Lung (tissue), 11 donors: ENCODE measurements at regions not wholly inside any gene's neighbourhood (a gene's known extent, or its start where the extent isn't known, plus 50 kb on each side); places are given as distances from the start of the nearest gene placed in this dataset.
A peak's percentile ranks its signal among the peaks of the same experiment; 100 is the strongest.

ENCODE experiments used
- ATAC-seq: fragments of 200-7000 bp; cut with Tn5 transposase; one replicate; pipeline ENCODE4 v1.9.1; 2020; ENCODE audit warnings: moderate number of reproducible peaks; ENCODE audit not compliant: insufficient read depth, low FRiP score
- DNase-seq, 3 donors: peaks; one replicate each; pipeline ENCODE4 v3.0.0-alpha.2; 2013 to 2017
- H3K27ac ChIP-seq, 2 donors: one replicate each; pipeline ENCODE4 v1.5.1; 2013; ENCODE audit warnings: mild to moderate bottlenecking in 2 of 2, moderate library complexity in 2 of 2, control low read depth in 1 of 2, inconsistent platforms in 1 of 2, low read depth in 1 of 2, low read length in 1 of 2
- H3K27me3 ChIP-seq, 3 donors: one replicate each; pipeline ENCODE4 v1.5.1; 2013; ENCODE audit warnings: low read length in 2 of 3; ENCODE audit not compliant: control insufficient read depth in 3 of 3, insufficient read depth in 3 of 3
- H3K36me3 ChIP-seq, 4 donors: one replicate each; pipeline ENCODE4 v1.5.1; 2013; ENCODE audit warnings: low read length in 4 of 4, mild to moderate bottlenecking in 1 of 4, moderate library complexity in 1 of 4; ENCODE audit not compliant: control insufficient read depth in 4 of 4, insufficient read depth in 4 of 4
- H3K4me1 ChIP-seq, 5 donors: one replicate each; pipeline ENCODE4 v1.5.1; 2013; ENCODE audit warnings: low read length in 5 of 5, mild to moderate bottlenecking in 2 of 5, moderate library complexity in 1 of 5; ENCODE audit not compliant: control insufficient read depth in 5 of 5, insufficient read depth in 5 of 5
- H3K4me3 ChIP-seq: one replicate; pipeline ENCODE4 v1.5.1; 2013; ENCODE audit warnings: mild to moderate bottlenecking, control low read depth, moderate library complexity
- H3K9ac ChIP-seq, 2 donors: one replicate each; pipeline ENCODE4 v1.5.1; 2013; ENCODE audit warnings: low read length in 2 of 2, control low read depth in 1 of 2; ENCODE audit not compliant: insufficient read depth in 1 of 2
- H3K9me3 ChIP-seq, 4 donors: one replicate each; pipeline ENCODE4 v1.5.1; 2013; ENCODE audit warnings: low read length in 3 of 4, mild to moderate bottlenecking in 1 of 4, moderate library complexity in 1 of 4; ENCODE audit not compliant: control insufficient read depth in 4 of 4, insufficient read depth in 3 of 4
- whole genome bisulfite sequencing, 2 donors: extraction: QIAGEN DNeasy Blood & Tissue Kit; methylation state at CpG; one replicate each; pipeline ENCODE4 v1.1.7; 2013; 5-methylcytosine and 5-hydroxymethylcytosine counted together
- TF ChIP-seq, protein P1 (sequence below): IDR thresholded peaks from 2 replicates; pipeline ENCODE4 v1.5.1; 2012; ENCODE audit warnings: mild to moderate bottlenecking; ENCODE audit errors: control extremely low read depth, extremely low read depth
- donor health status: control.
- donor health status: control.
- donor health status: Bipolar disorder and iron deficiency.
- donor health status: healthy.
- donor health status: DM: yes; HTN: yes; CAD: no.

DNA sequence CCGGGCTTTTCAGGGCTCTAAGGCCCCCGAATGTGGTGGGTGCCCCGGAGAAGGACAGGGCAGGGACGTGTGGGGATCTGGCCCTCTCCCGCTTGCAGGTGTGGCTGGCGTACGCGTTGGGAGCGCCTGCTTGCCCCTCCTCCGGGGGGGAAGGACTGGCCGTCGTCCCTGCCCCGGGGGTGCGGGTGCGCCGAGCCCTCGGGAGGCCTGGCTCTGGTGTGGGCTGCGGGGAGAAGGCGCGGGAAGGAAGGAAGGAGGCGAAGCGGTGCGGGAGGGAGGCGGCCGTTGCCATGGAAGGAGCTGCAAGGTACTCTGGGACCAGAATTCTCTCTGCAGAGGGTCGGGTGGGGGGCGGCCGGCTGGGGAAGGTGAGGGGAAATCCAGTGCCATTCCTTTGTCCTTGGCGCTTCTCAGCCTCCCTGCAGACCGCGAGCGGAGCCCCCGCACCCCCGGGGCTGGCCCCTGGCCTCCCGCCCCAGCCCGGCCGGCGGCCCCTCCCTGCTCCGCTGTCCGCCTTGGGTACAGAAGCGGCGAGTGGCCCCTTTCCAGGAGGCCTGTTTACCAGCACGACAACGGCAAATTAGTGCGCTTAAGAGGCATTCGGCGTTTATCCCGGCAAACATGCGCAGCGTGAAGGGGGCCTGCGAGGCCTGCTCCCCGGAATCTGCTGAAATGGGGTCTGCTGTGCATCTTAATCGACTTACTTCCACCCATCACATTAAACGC lies 67.1 kb upstream of the UNC5A start:
- ATAC-seq (no peak), DNase-seq (peak in 2 of 3 donors; percentile 24 to 49)
- 2 to 5% methylated on average over 47 to 54 of the region's 54 CpGs for WGBS, 2 donors
- H3K27me3 ChIP-seq: peaks cover 0 to 69% (median 54%) of the 10 kb centered on the region in 3 donors
- no peak overlapping the region for H3K27ac ChIP-seq
- H3K36me3 ChIP-seq: no peaks in the 10 kb centered on the region
- no peak overlapping the region for H3K4me3 ChIP-seq
- peaks cover 0 to 11% (median 0%) of the 10 kb centered on the region in 4 donors for H3K9me3 ChIP-seq
- peaks cover 0 to 15% (median 4%) of the 10 kb centered on the region in 5 donors for H3K4me1 ChIP-seq
- TF ChIP-seq, protein P1, sequence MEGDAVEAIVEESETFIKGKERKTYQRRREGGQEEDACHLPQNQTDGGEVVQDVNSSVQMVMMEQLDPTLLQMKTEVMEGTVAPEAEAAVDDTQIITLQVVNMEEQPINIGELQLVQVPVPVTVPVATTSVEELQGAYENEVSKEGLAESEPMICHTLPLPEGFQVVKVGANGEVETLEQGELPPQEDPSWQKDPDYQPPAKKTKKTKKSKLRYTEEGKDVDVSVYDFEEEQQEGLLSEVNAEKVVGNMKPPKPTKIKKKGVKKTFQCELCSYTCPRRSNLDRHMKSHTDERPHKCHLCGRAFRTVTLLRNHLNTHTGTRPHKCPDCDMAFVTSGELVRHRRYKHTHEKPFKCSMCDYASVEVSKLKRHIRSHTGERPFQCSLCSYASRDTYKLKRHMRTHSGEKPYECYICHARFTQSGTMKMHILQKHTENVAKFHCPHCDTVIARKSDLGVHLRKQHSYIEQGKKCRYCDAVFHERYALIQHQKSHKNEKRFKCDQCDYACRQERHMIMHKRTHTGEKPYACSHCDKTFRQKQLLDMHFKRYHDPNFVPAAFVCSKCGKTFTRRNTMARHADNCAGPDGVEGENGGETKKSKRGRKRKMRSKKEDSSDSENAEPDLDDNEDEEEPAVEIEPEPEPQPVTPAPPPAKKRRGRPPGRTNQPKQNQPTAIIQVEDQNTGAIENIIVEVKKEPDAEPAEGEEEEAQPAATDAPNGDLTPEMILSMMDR: no peak
- no peak overlapping the region for H3K9ac ChIP-seq

DNA sequence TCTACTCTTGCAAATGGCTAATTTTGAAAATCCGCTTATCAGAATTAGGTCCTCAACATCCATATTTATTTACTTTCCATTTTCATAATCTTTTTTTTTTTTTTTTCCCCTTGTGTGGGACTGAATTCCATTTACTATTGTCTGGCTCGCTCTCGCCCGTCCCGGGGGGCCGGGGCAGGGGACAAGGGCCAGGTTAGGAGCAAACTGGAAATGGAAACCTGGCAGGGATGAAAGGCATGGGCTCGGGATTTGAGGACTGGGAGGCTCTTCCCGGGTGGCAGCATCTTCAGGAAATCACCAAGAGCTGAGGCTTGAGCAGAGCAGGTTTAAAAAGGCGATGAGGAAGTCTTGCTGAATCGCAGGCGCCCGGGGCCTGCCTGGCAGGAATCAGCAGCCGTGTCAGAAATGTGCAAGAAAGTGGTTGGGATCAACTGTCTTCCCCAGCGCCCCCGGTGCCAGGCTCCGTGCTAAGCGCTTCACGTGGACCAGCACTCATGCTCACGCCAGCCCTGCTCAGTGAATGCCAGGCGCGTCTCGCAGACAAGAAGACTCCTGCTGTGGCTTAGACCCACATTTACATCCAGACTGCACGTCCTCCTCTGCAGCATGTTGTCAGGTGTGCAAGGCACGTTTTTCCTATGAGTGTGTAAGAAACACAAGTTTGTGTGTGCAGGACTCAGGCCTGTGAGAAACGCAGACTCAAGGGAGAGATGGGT lies 66.3 kb upstream of the UNC5A start:
- no peak for ATAC-seq
- Histone ChIP-seq H3K27me3 (peaks cover 0 to 67% (median 49%) of the 10 kb centered on the region in 3 donors), H3K9me3 (peaks cover 0 to 11% (median 0%) of the 10 kb centered on the region in 4 donors), H3K4me3 (no peak overlapping the region), H3K9ac (no peak overlapping the region), H3K36me3 (no peaks in the 10 kb centered on the region), H3K27ac (no peak overlapping the region), H3K4me1 (peaks cover 0 to 15% (median 4%) of the 10 kb centered on the region in 5 donors)
- TF ChIP-seq, protein P1: no peak
- DNase-seq: no peak
- WGBS, 2 donors: 17 to 19% methylated on average over 25 of the region's 25 CpGs

DNA sequence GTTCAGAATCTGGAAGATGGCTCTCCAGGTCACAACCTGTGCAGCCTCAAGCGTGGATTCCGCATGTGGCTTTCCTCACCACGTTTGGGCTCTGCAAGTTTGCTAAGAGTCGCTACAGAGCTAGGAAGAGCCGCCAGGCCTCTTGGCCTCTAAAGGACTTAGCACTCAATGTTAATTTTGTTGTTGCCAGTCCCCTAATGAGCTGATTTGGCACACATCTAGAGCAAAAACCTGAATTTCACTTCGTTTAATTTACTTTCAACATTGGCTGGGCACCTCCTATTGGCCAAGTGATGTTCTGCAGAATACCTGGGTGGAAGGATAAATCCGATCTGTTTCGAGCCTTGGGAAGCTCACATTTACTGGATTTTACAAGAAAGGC lies 65.8 kb upstream of the UNC5A start:
- TF ChIP-seq, protein P1: no peak
- ATAC-seq (no peak), DNase-seq (no peak)
- WGBS, 2 donors: 45 to 50% methylated on average over 8 of the region's 8 CpGs
- no peak overlapping the region for H3K9ac ChIP-seq
- H3K4me1 ChIP-seq: peaks cover 0 to 14% (median 4%) of the 10 kb centered on the region in 5 donors
- peaks cover 0 to 70% (median 53%) of the 10 kb centered on the region in 3 donors for H3K27me3 ChIP-seq
- peaks cover 0 to 11% (median 0%) of the 10 kb centered on the region in 4 donors for H3K9me3 ChIP-seq
- H3K4me3 ChIP-seq: no peak overlapping the region
- no peak overlapping the region for H3K27ac ChIP-seq
- no peaks in the 10 kb centered on the region for H3K36me3 ChIP-seq
